UCSD-AML1 (cell line): ENCODE measurements at regions not wholly inside any gene's neighbourhood (a gene's known extent, or its start where the extent isn't known, plus 50 kb on each side); places are given as distances from the start of the nearest gene placed in this dataset.
"Not testable (repeated sequence)": the region's sequence is repeated elsewhere in the genome, so short reads cannot be mapped to it uniquely, and the experiment has no call there.

Experiments used
- DNase-seq: peaks from one replicate; lab custom pipeline; 2025; ENCODE audit not compliant: unreplicated experiment; lab: John Stamatoyannopoulos, UW

GRCh38 chr7:29649028-29649716 is 85.5 kb downstream of the PRR15 start:
- no peak for DNase-seq

DNA sequence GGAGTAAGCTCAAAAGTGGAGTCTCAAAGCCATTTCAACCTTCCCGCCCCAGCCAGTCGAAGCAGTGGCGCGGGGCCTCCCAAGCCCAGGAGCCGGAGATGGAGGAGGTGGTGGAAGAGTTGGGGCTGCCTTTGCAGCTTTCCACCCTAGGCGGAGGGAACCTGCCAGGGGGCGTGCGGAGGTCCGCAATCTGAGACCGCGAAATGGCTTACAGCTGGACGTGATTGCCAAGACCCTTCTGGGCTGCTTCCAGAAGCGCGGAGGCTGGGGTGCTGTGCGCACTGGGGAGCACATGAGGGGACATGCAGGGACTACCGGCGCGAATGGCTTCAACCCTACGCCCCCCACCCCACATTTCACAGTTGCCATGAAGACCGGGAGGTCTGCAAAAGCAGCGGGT is 86.2 kb downstream of the PRR15 start:
- DNase-seq, result no peak

DNA sequence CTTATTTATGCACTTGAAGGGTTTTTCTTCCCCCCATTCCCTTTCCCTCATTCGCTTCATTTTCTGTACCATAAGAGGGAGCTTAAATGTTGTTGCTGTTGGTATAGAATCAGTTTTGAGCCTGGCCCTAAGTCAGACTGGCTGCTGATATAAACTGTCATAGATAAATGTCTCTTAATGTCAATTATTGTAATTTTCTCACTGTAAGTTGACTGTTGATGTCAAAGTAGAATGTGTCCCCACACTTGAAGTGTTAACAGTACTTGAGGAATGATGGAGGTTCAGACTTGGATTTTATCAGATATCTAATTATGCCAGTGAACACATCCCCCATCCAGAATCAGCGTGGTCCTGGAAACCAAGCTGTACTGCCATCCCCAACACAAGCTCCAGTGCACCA is 87.8 kb downstream of the PRR15 start:
- no peak for DNase-seq

DNA sequence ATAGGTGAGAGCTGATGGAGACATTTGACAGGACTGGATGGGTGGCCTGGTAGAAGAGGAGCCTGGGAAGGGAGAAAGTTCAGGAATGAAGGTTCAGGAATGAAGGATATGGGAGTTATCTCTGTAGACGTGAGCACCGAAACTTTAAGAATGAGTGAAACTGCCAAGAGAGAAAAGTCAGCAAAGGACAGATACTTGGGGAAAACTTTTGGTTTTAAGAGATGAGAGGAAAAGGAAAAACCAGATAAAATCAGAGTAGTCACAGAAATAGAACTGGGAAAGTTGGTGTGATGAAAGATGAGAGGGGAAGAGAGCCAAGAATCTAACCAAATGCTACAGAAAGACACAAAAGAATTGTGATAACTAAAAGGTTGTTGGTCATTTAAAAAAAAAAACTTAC is 88.9 kb downstream of the PRR15 start:
- no peak for DNase-seq

DNA sequence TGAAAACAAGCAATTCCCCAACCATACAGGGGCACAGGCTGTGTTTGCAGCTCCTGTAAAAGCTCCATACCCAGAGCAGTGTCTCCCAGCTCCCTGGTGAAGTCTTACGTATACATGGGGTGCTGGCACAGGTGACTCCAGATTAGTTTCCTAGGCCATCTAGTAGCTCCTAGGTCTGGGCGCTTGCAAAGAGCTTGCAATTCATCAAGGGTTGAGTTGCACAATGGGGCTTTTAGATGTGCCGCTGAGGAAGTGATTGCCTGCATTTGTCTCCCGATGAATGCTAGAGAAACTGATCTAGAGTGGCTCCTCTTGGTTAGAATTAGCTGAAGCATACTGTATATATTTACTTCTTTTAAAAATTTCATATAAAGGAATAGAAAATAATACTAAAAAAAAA is 90.7 kb downstream of the PRR15 start:
- not testable (repeated sequence) for DNase-seq

DNA sequence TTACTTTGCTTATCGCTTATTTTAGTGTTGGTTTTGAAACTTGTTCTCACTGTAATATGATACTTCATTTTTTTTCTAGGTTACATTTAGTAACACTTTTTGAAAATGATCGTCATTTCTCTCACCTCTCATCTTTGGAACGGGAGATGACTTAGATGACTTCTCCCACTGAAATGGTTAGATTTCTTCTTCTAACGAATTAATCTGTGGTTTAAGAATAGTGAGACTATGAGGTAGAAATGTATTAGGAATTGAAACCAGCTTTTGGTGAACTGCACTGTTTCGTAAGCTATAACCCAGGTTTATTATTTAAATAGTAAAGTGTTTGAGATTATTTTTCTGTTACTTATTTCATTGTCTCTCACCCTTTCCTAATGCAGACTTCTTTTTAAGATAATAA is 93.7 kb downstream of the PRR15 start:
- no peak for DNase-seq

- DNase-seq, result no peak
Observed at GRCh38 chr7:29657856-29658255, 94.2 kb downstream of the PRR15 start.

DNA sequence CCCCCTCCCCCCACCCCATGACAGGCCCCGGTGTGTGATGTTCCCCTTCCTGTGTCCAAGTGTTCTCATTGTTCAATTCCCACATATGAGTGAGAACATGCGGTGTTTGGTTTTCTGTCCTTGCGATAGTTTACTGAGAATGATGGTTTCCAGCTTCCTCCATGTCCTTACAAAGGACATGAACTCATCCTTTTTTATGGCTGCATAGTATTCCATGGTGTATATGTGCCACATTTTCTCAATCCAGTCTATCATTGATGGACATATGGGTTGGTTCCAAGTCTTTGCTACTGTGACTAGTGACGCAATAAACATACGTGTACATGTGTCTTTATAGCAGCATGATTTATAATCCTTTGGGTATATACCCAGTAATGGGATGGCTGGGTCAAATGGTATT is 95.6 kb downstream of the PRR15 start:
- DNase-seq, result not testable (repeated sequence)

- not testable (repeated sequence) for DNase-seq
Observed at GRCh38 chr7:29662899-29663298, 99.3 kb downstream of the PRR15 start.

DNA sequence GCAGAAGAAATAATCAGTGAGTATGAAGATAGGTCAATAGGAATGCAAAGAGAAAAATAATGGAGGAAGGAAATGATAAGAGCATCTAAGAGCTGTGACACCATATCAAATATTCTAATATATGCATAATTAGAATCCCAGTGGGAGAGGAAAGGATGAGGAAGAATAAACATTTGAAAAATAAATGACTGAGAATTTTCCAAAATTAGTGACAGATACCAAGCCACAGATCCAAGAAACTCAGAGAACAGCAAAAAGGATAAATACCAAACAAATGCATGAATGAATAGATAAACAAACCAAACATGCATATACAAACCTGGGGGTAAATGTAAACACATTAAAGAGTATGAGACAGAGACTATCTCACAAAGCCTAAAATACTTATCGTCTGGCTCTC is 101.4 kb downstream of the PRR15 start:
- DNase-seq, result not testable (repeated sequence)

DNA sequence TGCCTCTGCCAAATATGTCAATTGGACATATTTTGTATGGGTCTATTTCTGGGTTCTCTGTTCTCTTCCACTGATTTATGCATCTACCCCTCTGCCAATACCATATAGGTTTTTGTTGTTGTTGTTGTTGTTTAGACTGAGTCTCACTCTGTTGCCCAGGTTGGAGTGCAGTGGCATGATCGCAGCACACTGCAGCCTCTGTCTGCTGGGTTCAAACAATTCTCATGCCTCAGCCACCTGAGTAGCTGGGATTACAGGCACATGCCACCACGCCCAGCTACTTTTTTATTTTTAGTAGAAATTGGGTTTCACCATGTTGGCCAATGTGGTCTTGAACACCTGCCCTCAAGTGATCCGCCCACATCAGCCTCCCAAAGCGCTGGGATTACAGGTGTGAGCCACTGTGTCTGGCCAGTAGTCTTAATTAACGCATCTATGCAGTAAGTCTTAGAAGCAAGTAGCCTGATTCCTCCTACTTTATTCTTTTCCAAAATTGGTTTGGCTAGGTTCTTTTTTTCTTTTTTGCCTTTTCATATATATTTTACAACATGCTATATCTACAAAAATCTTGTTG is 103.5 kb downstream of the PRR15 start:
- not testable (repeated sequence) for DNase-seq

- DNase-seq, result not testable (repeated sequence)
Observed at GRCh38 chr7:29671286-29671685, 107.7 kb downstream of the PRR15 start.

GRCh38 chr7:29673635-29674034 is 110.0 kb downstream of the PRR15 start:
- not testable (repeated sequence) for DNase-seq

DNA sequence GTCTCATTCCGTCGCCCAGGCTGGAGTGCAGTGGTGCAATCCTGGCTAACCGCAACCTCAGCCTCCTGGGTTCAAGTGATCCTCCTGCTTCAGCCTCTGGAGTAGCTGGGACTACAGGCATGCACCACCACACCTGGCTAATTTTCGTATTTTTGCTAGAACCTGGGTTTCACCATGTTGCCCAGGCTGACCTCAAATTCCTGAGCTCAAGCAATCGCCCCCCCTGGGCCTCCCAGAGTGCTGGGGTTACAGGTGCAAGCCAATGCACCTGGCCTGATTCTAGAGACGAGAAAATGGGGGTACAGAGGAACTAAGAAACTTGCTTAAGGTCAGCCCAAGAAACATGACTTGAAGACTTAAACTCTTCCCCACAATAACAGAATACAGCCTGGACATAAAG is 111.0 kb downstream of the PRR15 start:
- not testable (repeated sequence) for DNase-seq

DNA sequence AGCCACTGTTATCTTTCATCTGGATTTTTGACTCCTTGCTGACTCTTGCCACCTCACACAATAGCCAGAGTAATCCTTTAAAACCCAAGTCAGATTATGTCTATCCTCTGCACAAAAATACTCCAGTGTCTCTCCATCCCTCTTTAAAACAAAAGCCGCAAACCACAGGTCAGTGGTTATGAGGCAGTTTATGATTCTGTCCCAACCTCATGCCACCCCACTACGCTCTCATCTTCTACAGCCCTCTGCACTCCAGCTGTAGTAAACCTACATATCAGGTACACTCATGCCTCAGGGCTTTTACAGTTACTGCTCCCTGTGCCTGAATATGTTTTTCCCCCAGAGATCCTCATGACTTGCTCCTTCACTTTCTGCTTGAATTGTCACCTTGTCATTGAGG is 113.6 kb downstream of the PRR15 start:
- DNase-seq, result not testable (repeated sequence)

GRCh38 chr7:29679963-29680362 is 116.3 kb downstream of the PRR15 start:
- DNase-seq, result not testable (repeated sequence)

- not testable (repeated sequence) for DNase-seq
Observed at GRCh38 chr7:29680601-29681000, 117.0 kb downstream of the PRR15 start.

GRCh38 chr7:29684151-29684786 is 120.6 kb downstream of the PRR15 start:
- DNase-seq, result not testable (repeated sequence)

DNA sequence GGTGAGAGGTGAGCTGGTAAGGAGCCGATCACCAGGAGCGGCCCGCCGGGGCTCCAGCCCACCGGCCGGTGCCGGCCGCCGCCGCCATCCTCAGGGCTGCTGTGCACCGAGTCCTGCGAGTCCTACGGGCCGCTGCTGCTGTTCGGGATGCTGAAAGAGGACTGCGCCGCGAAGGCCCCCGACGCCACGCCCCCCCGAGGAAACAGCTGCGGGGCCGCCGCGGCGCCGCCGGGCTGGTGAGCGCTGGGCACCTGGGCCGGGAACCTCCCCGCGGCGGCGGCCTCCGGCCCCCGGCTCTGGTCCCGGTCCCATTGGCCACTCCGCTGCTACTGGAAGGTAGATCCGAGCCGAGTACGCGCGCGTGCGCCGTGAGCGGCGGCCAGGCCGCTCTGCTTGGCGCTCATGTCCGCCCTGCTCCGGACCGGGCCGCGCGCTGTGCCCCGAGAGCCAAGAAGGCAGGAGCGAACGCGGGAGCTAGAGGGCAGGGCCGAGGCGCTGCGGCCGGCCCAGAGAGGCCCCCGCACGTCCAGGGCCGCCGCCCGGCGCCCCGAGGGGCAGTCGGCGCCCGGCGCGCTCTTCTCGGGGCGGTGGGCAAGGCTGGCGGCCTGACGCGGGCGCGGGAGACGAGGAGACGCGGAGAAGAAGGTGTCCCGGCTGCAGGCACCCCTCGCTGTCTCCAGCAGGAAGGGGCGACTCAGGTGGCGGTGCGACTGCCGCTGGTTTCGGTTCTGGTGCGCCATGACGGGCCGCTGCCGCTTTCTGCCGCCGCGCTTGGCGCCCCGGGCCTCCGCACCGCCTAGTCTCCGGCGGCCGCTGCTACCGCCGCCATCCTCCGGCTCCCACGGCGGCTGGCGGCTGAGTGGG is 121.3 kb upstream of the WIPF3 start:
- peak; percentile 45 for DNase-seq

- not testable (repeated sequence) for DNase-seq
Observed at GRCh38 chr7:29685651-29686271, 120.5 kb upstream of the WIPF3 start.

DNA sequence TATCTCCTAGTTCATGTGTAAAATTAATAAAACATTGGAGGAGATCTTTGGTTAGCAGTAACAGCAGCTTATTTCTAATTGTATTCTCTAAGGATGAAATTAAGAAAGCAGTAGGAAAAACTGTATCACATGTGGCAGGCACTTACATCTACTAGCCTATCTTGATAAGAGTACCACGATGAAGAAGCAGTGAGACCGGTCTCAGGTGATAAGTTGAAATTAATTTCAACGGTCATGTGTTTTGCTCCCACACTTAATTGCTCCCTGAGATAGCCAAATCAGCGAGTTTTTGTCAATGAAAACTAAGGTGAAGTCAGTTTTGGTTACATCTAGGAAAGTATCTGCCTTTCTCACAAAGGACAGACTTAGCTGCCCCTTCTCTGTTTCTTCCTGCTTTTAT is 115.8 kb upstream of the WIPF3 start:
- DNase-seq, result not testable (repeated sequence)
